NCI-H1105 (cell line): ENCODE measurements at regions not wholly inside any gene's neighbourhood (a gene's known extent, or its start where the extent isn't known, plus 50 kb on each side); places are given as distances from the start of the nearest gene placed in this dataset.

Source experiments
- DNase-seq: peaks from one replicate; lab custom pipeline; 2025; lab: John Stamatoyannopoulos, UW

GRCh38 chr13:29999492-30000369 is 149.3 kb upstream of the UBL3 start:
- DNase-seq: no peak

GRCh38 chr13:29996316-29996715 is 145.9 kb upstream of the UBL3 start:
- DNase-seq: no peak

- DNase-seq: no peak
Observed at GRCh38 chr13:29994911-29995595, 144.6 kb upstream of the UBL3 start.

GRCh38 chr13:29993716-29994488 is 143.5 kb upstream of the UBL3 start:
- DNase-seq: no peak

DNA sequence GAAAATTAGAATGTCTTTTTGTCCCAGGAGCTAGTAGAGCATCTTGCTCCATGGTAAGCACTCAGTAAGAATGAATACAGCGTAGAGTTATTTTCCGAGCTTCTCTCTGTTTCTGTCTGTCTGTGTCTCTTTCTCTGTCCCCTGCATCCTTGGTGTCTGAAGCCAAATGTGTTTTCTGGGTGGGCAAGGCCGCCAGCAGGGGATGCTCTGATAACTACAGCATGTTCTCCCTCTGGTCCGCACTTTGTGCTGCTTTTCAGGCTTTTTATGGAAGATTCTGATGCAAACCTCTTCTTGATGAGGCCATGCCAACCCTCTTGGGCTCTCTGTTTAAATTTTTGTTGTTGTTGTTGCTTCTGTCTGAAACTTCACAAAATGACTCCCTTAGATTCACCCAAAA is 142.8 kb upstream of the UBL3 start:
- DNase-seq: no peak

GRCh38 chr13:29991343-29991742 is 140.9 kb upstream of the UBL3 start:
- DNase-seq: no peak

DNA sequence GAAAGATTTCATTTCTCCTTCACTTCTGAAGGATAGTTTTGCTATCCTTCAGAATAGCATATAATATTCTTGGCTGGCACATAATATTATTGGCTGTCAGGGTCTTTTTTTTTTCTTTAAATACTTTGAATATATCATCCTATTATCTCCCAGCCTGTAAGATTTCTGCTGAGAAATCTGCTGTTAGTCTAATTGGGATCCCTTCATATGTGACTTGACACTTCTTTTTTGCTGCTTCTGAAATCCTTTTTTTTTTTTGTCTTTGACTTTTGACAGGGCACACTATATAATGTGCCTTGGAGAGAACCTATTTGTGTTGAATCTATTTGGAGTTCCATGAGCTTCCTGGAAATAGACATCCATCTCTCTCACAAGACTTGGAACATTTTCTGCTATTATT is 136.9 kb upstream of the UBL3 start:
- DNase-seq: no peak

GRCh38 chr13:29980339-29980738 is 129.9 kb upstream of the UBL3 start:
- DNase-seq: no peak

- DNase-seq: no peak
Observed at GRCh38 chr13:29978211-29978610, 127.8 kb upstream of the UBL3 start.

GRCh38 chr13:29977476-29978120 is 127.2 kb upstream of the UBL3 start:
- no peak for DNase-seq

- no peak for DNase-seq
Observed at GRCh38 chr13:29976535-29976934, 126.1 kb upstream of the UBL3 start.

- DNase-seq: no peak
Observed at GRCh38 chr13:29975283-29975682, 124.9 kb upstream of the UBL3 start.

DNA sequence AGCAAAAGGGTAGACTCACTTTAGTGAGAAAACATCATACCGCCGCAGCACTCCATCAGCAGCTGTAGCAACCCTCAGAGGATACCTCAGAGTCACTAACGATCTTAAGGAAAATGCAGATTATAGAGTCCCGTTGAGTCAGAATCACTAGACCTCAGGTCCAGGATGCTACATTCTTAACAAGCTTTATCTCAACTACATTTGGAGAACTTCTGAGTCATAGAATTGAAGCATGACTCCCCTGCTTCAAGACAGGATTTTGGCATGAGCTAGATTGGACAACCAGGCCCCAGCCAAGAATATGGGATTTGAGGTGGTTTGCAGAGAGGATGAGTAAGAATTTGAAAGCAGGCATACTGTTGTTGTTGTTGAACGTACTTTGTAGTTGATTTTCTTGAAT is 118.9 kb upstream of the UBL3 start:
- no peak for DNase-seq

DNA sequence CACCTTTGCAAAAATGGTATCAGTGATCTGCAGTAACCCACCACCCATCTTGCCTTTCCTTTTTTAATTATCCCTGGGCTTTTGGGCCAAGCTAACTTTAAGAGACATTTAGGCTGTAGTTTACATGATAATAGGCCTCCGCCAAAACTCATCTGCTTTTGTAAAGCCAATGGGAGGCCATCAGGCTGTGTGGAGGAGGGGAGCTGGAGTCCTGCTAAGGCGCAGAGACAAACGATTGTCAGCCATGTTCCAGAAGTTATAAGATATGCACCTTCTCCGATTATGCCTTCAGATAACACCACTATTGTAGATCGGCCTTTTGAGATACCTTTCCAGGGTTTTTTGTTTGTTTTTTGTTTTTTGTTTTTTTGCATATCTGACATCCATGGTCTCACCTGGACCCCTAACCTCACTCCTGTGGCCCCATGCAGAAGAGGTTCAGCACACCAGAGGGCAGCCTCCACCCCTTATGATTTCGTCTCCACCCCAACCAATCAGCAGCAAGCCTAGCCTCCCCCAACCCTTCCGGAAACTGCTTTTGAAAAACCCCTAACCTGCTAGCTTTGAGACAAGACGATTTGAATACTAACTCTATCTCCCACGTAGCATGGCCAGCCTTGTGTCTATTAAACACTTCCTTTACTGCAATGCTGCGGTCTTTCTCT is 113.9 kb upstream of the UBL3 start:
- DNase-seq: no peak

- DNase-seq: no peak
Observed at GRCh38 chr13:29963089-29963488, 112.7 kb upstream of the UBL3 start.

DNA sequence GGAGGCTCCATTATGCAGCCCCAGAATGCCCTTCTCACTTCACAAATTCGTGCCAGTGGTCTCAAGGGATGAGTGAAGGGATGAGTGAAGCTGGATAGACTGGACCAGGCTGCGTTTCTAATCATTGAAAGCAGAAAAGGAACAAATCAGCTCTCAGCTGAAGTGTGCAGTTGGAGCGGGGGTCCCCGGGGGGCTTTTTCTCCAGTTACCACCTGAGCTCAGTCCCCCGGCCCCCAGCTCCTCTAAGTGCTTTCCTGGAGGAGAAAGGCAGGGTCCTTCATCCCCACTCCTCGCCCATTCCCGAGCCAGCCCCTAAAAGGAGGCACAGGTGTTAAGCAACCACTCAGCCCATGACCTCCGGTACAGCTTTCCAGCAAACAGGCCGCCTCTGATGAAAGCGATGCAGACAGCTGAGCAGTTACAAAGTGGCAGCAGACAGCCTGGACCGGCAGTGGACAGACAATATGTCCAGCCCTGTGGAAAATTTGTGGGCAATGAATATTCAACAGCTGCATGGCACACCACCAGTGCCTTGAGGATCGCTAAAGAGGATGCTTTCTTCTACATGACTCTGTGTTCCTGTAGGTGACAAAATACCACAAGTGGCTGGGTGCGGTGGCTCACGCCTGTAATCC is 110.7 kb upstream of the UBL3 start:
- DNase-seq: no peak

- no peak for DNase-seq
Observed at GRCh38 chr13:29959603-29960002, 109.2 kb upstream of the UBL3 start.

- no peak for DNase-seq
Observed at GRCh38 chr13:29959086-29959485, 108.7 kb upstream of the UBL3 start.

- no peak for DNase-seq
Observed at GRCh38 chr13:29958476-29958875, 108.1 kb upstream of the UBL3 start.

GRCh38 chr13:29957320-29957719 is 106.9 kb upstream of the UBL3 start:
- no peak for DNase-seq

DNA sequence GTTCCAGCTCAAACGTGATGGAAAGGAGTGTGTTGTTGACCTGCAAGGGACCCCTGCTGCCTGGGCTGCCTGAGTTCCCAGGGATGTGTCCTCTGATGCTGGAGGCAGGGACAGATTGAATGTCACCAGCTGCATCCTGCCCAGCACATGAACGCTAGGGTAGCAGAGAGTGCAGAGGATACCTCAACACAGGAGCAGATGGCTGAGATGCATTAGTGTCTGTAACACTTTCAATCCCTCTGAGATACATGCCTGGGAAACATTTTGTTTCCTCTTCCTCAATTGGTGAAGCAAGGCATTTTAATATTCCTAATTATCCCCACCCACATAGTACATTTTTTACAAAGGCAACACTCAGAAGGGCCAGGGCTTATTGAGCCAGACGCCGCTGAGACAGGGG is 106.4 kb upstream of the UBL3 start:
- no peak for DNase-seq
